ENCODE measurements at regions not wholly inside any gene's neighbourhood (a gene's known extent, or its start where the extent isn't known, plus 50 kb on each side); places are given as distances from the start of the nearest gene placed in this dataset.

GRCh38 chr17:55931446-55931845 is 180.6 kb downstream of the PCTP start:
- TF ChIP-seq GATA3 (IDR thresholded peaks at IDR 0.05; ENCODE audit: low read depth, low read length) = no peak
- TF ChIP-seq GATA2 (IDR thresholded peaks at IDR 0.05; ENCODE audit: low read depth, low read length) = no peak
